T-helper 1 cell treated with Interleukin-12 subunit alpha and Interleukin-12 subunit beta and Interleukin-4 antibody, amounts not matched to agents 30 ng/mL and 1 ng/mL, for 36 hours (primary cell): ENCODE measurements at regions not wholly inside any gene's neighbourhood (a gene's known extent, or its start where the extent isn't known, plus 50 kb on each side); places are given as distances from the start of the nearest gene placed in this dataset.
"Not testable (repeated sequence)": the region's sequence is repeated elsewhere in the genome, so short reads cannot be mapped to it uniquely, and the experiment has no call there.

Source experiments
- intact Hi-C: fragments of 100-400 bp; cut with micrococcal nuclease; formaldehyde crosslinking; loops from one replicate; pipeline ENCODE4 v1.15.1; 2024

- intact Hi-C loops: no loop called here
Observed at GRCh38 chr2:16031848-16032159, 91.5 kb downstream of the MYCN start.

GRCh38 chr2:16031058-16031847 is 90.9 kb downstream of the MYCN start:
- intact Hi-C loops: no loop called here

GRCh38 chr2:16030206-16031057 is 90.1 kb downstream of the MYCN start:
- intact Hi-C loops: no loop called here

- intact Hi-C loops: no loop called here
Observed at GRCh38 chr2:16028644-16029043, 88.3 kb downstream of the MYCN start.

GRCh38 chr2:16026816-16027501 is 86.6 kb downstream of the MYCN start:
- intact Hi-C loops: no loop called here

GRCh38 chr2:16025876-16026640 is 85.7 kb downstream of the MYCN start:
- intact Hi-C loops: no loop called here

- intact Hi-C loops: no loop called here
Observed at GRCh38 chr2:16025211-16025875, 85.0 kb downstream of the MYCN start.

GRCh38 chr2:16024628-16025027 is 84.3 kb downstream of the MYCN start:
- intact Hi-C loops: not testable (repeated sequence)

- intact Hi-C loops: no loop called here
Observed at GRCh38 chr2:16023506-16024360, 83.4 kb downstream of the MYCN start.

GRCh38 chr2:16022548-16023240 is 82.3 kb downstream of the MYCN start:
- intact Hi-C loops: no loop called here

GRCh38 chr2:16021611-16022363 is 81.4 kb downstream of the MYCN start:
- intact Hi-C loops: no loop called here

- intact Hi-C loops: no loop called here
Observed at GRCh38 chr2:16020389-16021008, 80.1 kb downstream of the MYCN start.

GRCh38 chr2:16019617-16020351 is 79.4 kb downstream of the MYCN start:
- intact Hi-C loops: no loop called here

- intact Hi-C loops: no loop called here
Observed at GRCh38 chr2:16019060-16019480, 78.7 kb downstream of the MYCN start.

- intact Hi-C loops: no loop called here
Observed at GRCh38 chr2:16018277-16019059, 78.1 kb downstream of the MYCN start.

- intact Hi-C loops: no loop called here
Observed at GRCh38 chr2:16016282-16016681, 75.9 kb downstream of the MYCN start.

- intact Hi-C loops: no loop called here
Observed at GRCh38 chr2:16015903-16016265, 75.5 kb downstream of the MYCN start.
